Fibroblast of lung (primary cell): ENCODE measurements at regions not wholly inside any gene's neighbourhood (a gene's known extent, or its start where the extent isn't known, plus 50 kb on each side); places are given as distances from the start of the nearest gene placed in this dataset.

Experiments used
- EZH2 ChIP-seq: IDR thresholded peaks from 2 replicates; pipeline ENCODE4 v1.5.1; 2012; ENCODE audit warnings: low read length, control low read depth, mild to moderate bottlenecking; ENCODE audit errors: missing control alignments
- TF ChIP-seq, protein P1 (sequence below), 2 donors: IDR thresholded peaks in 1 of 2; conservative IDR thresholded peaks in 1 of 2; 1 replicate in 1 of 2; 2 replicates in 1 of 2; pipeline ENCODE4 v1.5.1; 2011 to 2012; ENCODE audit warnings: low read length in 2 of 2, control low read depth in 1 of 2, inconsistent platforms in 1 of 2, low read depth in 1 of 2, mild to moderate bottlenecking in 1 of 2

DNA sequence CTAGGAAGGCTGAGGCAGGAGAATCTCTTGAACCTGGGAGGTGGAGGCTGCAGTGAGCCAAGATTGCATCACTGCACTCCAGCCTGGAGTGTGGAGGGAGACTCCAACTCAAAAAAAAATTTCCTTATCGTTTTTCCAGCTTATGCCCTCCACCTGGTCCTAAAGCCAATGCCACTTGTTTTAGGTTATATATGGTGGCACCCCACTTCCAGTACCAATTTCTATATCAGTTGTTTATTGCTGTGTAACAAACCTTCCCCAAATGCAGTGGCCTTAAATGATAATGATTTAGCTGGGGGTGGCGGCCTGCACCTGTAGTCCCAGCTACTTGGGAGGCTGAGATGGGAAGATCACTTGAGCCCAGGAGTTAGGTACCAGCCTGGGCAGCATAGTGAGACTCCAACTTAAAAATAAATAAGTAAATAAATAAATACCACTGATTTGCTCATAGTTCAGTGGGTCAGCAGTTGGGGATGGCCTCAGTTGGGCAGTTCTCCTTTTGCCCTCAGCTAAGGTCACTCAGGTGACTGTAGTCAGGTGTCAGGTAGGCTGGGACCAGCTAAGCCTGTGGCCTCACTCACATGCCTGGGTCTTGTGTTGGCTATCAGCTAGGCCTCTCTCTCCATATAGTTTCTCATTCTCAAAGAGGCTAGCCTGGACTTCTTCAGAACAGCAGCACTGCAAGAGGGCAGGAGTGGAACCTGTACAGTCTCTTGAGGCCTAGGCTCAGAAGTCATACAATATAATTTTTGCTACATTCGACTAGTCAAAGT is 113.7 kb upstream of the GATA6 start:
- TF ChIP-seq EZH2: no peak
- TF ChIP-seq, protein P1, sequence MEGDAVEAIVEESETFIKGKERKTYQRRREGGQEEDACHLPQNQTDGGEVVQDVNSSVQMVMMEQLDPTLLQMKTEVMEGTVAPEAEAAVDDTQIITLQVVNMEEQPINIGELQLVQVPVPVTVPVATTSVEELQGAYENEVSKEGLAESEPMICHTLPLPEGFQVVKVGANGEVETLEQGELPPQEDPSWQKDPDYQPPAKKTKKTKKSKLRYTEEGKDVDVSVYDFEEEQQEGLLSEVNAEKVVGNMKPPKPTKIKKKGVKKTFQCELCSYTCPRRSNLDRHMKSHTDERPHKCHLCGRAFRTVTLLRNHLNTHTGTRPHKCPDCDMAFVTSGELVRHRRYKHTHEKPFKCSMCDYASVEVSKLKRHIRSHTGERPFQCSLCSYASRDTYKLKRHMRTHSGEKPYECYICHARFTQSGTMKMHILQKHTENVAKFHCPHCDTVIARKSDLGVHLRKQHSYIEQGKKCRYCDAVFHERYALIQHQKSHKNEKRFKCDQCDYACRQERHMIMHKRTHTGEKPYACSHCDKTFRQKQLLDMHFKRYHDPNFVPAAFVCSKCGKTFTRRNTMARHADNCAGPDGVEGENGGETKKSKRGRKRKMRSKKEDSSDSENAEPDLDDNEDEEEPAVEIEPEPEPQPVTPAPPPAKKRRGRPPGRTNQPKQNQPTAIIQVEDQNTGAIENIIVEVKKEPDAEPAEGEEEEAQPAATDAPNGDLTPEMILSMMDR (conservative IDR thresholded peaks at IDR 0.05 in 1 of 2, IDR thresholded peaks at IDR 0.05 in 1 of 2; ENCODE audit: low read depth in 1 of 2, low read length in 2 of 2): no peak
